Panc1 (cell line): ENCODE measurements at regions not wholly inside any gene's neighbourhood (a gene's known extent, or its start where the extent isn't known, plus 50 kb on each side); places are given as distances from the start of the nearest gene placed in this dataset.

Experiments
- POLR2AphosphoS5 ChIP-seq: IDR thresholded peaks from 2 replicates; pipeline ENCODE4 v1.6.1; 2012; ENCODE audit warnings: mild to moderate bottlenecking, low read depth, low read length, moderate library complexity
- SIN3A ChIP-seq: IDR thresholded peaks from 2 replicates; pipeline ENCODE4 v1.6.1; 2012; ENCODE audit warnings: low read depth, mild to moderate bottlenecking, low read length, moderate library complexity, borderline replicate concordance; ENCODE audit not compliant: insufficient read depth
- TCF7L2 ChIP-seq: IDR thresholded peaks from 2 replicates; pipeline ENCODE4 v1.6.1; 2011; ENCODE audit warnings: mild to moderate bottlenecking, low read depth, low read length, inconsistent platforms
- TF ChIP-seq, protein P1 (sequence below): fragments of 450-650 bp; IDR thresholded peaks from 2 replicates; pipeline ENCODE4 v1.5.1; 2017; ENCODE audit warnings: mild to moderate bottlenecking
- TF ChIP-seq, protein P2 (sequence below), 2 experiments: IDR thresholded peaks; 2 replicates each; pipeline ENCODE4 v1.6.1; 2011 to 2012; ENCODE audit warnings: low read depth in 2 of 2, control low read depth in 1 of 2, low read length in 1 of 2, mild to moderate bottlenecking in 1 of 2, moderate library complexity in 1 of 2; ENCODE audit not compliant: insufficient read depth in 1 of 2

DNA sequence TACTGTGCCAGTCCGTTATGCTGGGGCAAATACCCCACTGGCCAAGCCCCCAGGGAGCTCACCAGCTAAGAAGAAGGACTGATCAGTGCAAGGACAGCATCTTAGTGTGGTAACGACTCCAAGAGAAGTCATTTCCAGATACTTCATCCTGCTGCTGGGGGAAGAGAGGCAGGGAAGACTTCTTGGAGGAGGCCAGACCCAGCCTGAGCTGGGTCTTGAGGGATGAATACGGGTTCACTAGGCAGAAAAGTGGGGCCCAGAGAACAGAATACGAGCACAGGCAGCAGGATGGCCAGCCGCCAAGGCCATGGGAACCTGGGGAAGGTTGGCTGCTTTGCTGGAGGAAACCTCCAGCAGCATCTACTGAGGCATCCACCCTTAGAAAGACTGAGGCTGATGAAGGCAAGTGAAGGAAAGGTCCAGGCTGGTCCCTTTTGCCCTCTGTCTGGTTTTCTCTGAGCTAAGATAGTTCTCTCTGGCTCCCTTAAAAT, 84.1 kb downstream of the GLI2 start:
- TF ChIP-seq, protein P1, sequence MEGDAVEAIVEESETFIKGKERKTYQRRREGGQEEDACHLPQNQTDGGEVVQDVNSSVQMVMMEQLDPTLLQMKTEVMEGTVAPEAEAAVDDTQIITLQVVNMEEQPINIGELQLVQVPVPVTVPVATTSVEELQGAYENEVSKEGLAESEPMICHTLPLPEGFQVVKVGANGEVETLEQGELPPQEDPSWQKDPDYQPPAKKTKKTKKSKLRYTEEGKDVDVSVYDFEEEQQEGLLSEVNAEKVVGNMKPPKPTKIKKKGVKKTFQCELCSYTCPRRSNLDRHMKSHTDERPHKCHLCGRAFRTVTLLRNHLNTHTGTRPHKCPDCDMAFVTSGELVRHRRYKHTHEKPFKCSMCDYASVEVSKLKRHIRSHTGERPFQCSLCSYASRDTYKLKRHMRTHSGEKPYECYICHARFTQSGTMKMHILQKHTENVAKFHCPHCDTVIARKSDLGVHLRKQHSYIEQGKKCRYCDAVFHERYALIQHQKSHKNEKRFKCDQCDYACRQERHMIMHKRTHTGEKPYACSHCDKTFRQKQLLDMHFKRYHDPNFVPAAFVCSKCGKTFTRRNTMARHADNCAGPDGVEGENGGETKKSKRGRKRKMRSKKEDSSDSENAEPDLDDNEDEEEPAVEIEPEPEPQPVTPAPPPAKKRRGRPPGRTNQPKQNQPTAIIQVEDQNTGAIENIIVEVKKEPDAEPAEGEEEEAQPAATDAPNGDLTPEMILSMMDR = no peak
- TF ChIP-seq POLR2AphosphoS5 (no peak), SIN3A (no peak), TCF7L2 (no peak)
- TF ChIP-seq, protein P2, sequence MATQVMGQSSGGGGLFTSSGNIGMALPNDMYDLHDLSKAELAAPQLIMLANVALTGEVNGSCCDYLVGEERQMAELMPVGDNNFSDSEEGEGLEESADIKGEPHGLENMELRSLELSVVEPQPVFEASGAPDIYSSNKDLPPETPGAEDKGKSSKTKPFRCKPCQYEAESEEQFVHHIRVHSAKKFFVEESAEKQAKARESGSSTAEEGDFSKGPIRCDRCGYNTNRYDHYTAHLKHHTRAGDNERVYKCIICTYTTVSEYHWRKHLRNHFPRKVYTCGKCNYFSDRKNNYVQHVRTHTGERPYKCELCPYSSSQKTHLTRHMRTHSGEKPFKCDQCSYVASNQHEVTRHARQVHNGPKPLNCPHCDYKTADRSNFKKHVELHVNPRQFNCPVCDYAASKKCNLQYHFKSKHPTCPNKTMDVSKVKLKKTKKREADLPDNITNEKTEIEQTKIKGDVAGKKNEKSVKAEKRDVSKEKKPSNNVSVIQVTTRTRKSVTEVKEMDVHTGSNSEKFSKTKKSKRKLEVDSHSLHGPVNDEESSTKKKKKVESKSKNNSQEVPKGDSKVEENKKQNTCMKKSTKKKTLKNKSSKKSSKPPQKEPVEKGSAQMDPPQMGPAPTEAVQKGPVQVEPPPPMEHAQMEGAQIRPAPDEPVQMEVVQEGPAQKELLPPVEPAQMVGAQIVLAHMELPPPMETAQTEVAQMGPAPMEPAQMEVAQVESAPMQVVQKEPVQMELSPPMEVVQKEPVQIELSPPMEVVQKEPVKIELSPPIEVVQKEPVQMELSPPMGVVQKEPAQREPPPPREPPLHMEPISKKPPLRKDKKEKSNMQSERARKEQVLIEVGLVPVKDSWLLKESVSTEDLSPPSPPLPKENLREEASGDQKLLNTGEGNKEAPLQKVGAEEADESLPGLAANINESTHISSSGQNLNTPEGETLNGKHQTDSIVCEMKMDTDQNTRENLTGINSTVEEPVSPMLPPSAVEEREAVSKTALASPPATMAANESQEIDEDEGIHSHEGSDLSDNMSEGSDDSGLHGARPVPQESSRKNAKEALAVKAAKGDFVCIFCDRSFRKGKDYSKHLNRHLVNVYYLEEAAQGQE (IDR thresholded peaks at IDR 0.05; ENCODE audit: insufficient read depth in 1 of 2, low read depth in 2 of 2, low read length in 1 of 2) = no peak
